Retinal pigment epithelial cell (primary cell): ENCODE measurements at regions not wholly inside any gene's neighbourhood (a gene's known extent, or its start where the extent isn't known, plus 50 kb on each side); places are given as distances from the start of the nearest gene placed in this dataset.

ENCODE experiments used
- DNase-seq: peaks from one replicate; pipeline ENCODE4 v3.0.0-alpha.2; 2010; ENCODE audit warnings: low read depth
- H3K4me3 ChIP-seq: 2 replicates; pipeline ENCODE4 v1.5.1; 2011; ENCODE audit warnings: mild to moderate bottlenecking, low read length, control low read depth, moderate library complexity
- TF ChIP-seq, protein P1 (sequence below): conservative IDR thresholded peaks from 2 replicates; pipeline ENCODE4 v1.5.1; 2011; ENCODE audit warnings: low read depth, low read length, control low read depth, inconsistent platforms

GRCh38 chr4:18405054-18405453 is 383.5 kb upstream of the LCORL start:
- no peak for DNase-seq
- no peak overlapping the region for H3K4me3 ChIP-seq
- TF ChIP-seq, protein P1, sequence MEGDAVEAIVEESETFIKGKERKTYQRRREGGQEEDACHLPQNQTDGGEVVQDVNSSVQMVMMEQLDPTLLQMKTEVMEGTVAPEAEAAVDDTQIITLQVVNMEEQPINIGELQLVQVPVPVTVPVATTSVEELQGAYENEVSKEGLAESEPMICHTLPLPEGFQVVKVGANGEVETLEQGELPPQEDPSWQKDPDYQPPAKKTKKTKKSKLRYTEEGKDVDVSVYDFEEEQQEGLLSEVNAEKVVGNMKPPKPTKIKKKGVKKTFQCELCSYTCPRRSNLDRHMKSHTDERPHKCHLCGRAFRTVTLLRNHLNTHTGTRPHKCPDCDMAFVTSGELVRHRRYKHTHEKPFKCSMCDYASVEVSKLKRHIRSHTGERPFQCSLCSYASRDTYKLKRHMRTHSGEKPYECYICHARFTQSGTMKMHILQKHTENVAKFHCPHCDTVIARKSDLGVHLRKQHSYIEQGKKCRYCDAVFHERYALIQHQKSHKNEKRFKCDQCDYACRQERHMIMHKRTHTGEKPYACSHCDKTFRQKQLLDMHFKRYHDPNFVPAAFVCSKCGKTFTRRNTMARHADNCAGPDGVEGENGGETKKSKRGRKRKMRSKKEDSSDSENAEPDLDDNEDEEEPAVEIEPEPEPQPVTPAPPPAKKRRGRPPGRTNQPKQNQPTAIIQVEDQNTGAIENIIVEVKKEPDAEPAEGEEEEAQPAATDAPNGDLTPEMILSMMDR = no peak

DNA sequence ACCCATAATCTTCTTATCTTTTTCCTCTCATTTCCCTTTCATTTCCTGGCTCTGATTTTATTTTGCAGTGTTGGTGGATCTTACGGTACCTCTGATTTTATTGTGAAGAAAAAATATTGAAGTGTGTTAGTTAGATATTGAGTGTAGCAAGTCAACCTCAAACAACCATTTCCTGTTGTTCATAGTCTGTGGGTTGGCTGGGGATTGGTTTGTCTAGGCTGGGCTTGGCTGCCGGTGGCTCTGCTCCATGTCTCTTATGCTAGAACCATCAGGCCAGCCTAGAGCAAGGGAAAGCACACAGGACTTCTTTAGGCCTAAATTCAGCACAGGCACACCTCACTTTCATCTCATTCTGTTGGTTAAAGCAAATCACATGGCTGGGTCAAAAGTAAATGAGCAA is 383.1 kb upstream of the LCORL start:
- TF ChIP-seq, protein P1 = no peak
- H3K4me3 ChIP-seq = no peak overlapping the region
- DNase-seq = no peak

DNA sequence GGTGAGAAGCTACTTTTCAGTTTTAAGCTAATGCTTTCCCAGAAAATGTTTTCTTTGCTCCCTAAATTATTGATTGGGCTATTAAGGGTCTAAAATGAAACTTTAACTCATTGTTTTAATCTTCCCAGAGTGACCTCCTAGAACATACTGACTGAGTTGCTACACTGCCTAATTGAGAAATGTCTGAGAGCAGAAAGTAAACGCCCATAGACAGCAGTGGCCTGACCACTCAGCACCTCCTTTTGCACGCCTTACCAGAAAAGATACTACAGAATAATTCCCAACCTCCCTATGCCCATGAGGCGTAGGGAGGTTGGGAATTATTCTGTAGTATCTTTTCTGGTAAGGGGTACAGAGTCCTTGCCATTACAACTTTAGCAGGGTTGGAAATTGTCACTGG is 381.8 kb upstream of the LCORL start:
- DNase-seq = no peak
- H3K4me3 ChIP-seq = no peak overlapping the region
- TF ChIP-seq, protein P1 = no peak

- no peak for DNase-seq
- no peak overlapping the region for H3K4me3 ChIP-seq
- TF ChIP-seq, protein P1 = no peak
Observed at GRCh38 chr4:18401868-18402267, 380.3 kb upstream of the LCORL start.

GRCh38 chr4:18401425-18401824 is 379.9 kb upstream of the LCORL start:
- TF ChIP-seq, protein P1 = no peak
- DNase-seq = no peak
- H3K4me3 ChIP-seq = no peak overlapping the region

- TF ChIP-seq, protein P1 = no peak
- DNase-seq = no peak
- H3K4me3 ChIP-seq = no peak overlapping the region
Observed at GRCh38 chr4:18398661-18399060, 377.1 kb upstream of the LCORL start.

DNA sequence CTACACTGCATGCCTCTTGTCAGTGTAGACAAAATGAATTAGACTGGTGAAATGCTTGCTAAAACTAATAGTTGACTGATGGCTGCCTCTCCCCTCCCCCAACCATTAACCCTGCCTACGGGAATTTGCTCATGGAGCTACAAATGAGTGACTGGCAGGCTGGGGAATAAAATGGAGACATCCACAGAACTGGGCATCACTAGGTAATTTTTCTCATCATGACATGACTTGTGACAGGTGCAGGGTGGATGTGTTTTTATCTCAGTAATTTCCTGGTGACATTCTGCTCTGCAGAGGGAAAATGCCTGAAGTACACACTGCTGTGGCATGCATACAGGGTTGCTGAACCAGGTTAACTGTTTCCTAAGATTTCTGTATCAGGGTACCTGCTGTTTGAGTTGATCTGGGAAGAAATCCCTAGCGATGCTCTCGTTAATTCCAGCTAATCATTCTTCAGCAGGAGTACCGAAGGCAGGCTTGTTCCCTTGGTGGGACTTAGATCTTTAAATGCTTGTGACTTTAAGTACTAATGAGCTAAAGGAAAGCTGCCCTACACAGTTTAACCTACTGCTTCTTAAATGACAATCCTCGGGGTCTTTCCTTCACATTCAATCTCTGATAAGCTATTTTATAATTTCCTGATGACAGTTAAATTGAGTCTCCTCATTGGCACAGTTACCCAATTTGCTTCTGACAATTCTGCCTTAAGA is 376.3 kb upstream of the LCORL start:
- no peak for DNase-seq
- H3K4me3 ChIP-seq = no peak overlapping the region
- TF ChIP-seq, protein P1 = no peak
